ENCODE measurements at regions not wholly inside any gene's neighbourhood (a gene's known extent, or its start where the extent isn't known, plus 50 kb on each side); places are given as distances from the start of the nearest gene placed in this dataset.

DNA sequence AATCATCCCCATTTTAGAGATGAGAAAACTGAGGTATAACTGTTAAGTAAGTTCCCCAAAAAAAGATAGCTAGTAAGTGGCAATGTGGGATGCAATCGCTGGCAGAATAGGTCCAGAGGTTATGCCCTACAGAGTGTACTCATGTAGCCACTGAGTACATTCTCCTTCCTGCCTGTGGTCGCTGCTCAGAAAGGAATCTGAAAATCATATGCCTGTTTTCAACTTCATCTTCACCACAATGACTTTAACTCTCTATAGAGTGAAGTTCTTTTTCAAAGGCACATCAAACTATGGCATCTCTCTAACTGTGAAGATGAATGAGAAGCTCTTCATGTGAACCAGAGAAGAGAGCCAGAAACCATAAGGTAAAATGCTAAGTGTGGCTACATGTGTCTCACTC, 162.2 kb upstream of the SLC25A13 start:
- no peak overlapping the region for H4K5ac ChIP-seq (ENCODE audit: insufficient read length, low read depth, low read length)
- H3K9me3 Mint-ChIP-seq = no peaks in the 10 kb centered on the region; a peak in 1 of 5 replicates
- H3K79me1 ChIP-seq (ENCODE audit: insufficient read depth, low read depth, low read length, poor library complexity, severe bottlenecking) = no peaks in the 10 kb centered on the region
- no peak overlapping the region for H2AFZ ChIP-seq (ENCODE audit: low read length)
- H3K4me3 Mint-ChIP-seq = no peak overlapping the region
- no peaks in the 10 kb centered on the region for H3K4me1 ChIP-seq (ENCODE audit: insufficient read depth, low read length)
- H3K23me2 ChIP-seq (ENCODE audit: insufficient read length, low read depth, low read length, poor library complexity, severe bottlenecking) = no peaks in the 10 kb centered on the region
- no peak overlapping the region for H2BK15ac ChIP-seq (ENCODE audit: low read depth, low read length)
- H4K8ac ChIP-seq (replicated peaks; ENCODE audit: insufficient read length, low read depth, low read length) = no peak overlapping the region
- H2BK20ac ChIP-seq (ENCODE audit: low read depth, low read length, poor library complexity, severe bottlenecking) = no peak overlapping the region
- no peak overlapping the region for H3K27ac ChIP-seq (ENCODE audit: insufficient read length, low read depth, low read length)
- no peaks in the 10 kb centered on the region for H3K4me1 Mint-ChIP-seq
- H3K4me2 ChIP-seq (ENCODE audit: insufficient read depth, insufficient read length, low read length) = no peak overlapping the region
- no peaks in the 10 kb centered on the region for H3K36me3 Mint-ChIP-seq (ENCODE audit: insufficient read depth in 1 of 3, low read depth in 3 of 3)
- no peak for DNase-seq
- no CpG with 5 or more reads among the region's 2 CpGs for WGBS (ENCODE audit: extremely low coverage, insufficient read length, low lambda C conversion rate)
- H3K4ac ChIP-seq (ENCODE audit: low read depth, low read length) = no peak overlapping the region
- no peaks in the 10 kb centered on the region for H4K20me1 ChIP-seq (ENCODE audit: control insufficient read depth, insufficient read depth, insufficient read length)
- no peak overlapping the region for H3K14ac ChIP-seq (ENCODE audit: insufficient read depth, low read length)
- H3K27ac Mint-ChIP-seq = no peak overlapping the region
- no peak overlapping the region for H4K91ac ChIP-seq (ENCODE audit: insufficient read length, low read depth, low read length)
- no peaks in the 10 kb centered on the region for H3K79me2 ChIP-seq (ENCODE audit: insufficient read depth, low read length)
- TF ChIP-seq, protein P1, sequence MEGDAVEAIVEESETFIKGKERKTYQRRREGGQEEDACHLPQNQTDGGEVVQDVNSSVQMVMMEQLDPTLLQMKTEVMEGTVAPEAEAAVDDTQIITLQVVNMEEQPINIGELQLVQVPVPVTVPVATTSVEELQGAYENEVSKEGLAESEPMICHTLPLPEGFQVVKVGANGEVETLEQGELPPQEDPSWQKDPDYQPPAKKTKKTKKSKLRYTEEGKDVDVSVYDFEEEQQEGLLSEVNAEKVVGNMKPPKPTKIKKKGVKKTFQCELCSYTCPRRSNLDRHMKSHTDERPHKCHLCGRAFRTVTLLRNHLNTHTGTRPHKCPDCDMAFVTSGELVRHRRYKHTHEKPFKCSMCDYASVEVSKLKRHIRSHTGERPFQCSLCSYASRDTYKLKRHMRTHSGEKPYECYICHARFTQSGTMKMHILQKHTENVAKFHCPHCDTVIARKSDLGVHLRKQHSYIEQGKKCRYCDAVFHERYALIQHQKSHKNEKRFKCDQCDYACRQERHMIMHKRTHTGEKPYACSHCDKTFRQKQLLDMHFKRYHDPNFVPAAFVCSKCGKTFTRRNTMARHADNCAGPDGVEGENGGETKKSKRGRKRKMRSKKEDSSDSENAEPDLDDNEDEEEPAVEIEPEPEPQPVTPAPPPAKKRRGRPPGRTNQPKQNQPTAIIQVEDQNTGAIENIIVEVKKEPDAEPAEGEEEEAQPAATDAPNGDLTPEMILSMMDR (conservative IDR thresholded peaks at IDR 0.05) = no peak
- no peak overlapping the region for H2BK120ac ChIP-seq (ENCODE audit: low read depth, low read length, poor library complexity, severe bottlenecking)
- no peak overlapping the region for H3K56ac ChIP-seq (ENCODE audit: insufficient read length, low read depth, low read length)
- no peak overlapping the region for H3T11ph ChIP-seq (ENCODE audit: low read length)
- no peak overlapping the region for H3K9ac ChIP-seq (ENCODE audit: extremely low read depth, insufficient read length, low read length)
- H2BK5ac ChIP-seq (ENCODE audit: insufficient read length, low read length) = no peak overlapping the region
- H2BK12ac ChIP-seq (ENCODE audit: insufficient read length, low read depth, low read length) = no peak overlapping the region
- no peaks in the 10 kb centered on the region for H3K27me3 ChIP-seq (ENCODE audit: insufficient read depth, low read length)
- H3K23ac ChIP-seq (ENCODE audit: insufficient read length, low read depth, low read length) = no peak overlapping the region
- no peaks in the 10 kb centered on the region for H3K9me3 ChIP-seq (ENCODE audit: control insufficient read depth, low read depth, low read length)
- no peak overlapping the region for H2AK5ac ChIP-seq (ENCODE audit: insufficient read length, low read length)
- no peak overlapping the region for H3K18ac ChIP-seq (ENCODE audit: insufficient read length, low read depth, low read length)
- no peaks in the 10 kb centered on the region for H3K27me3 Mint-ChIP-seq (ENCODE audit: low read depth)
